Trophoblast cell (in vitro differentiated cells and primary cell): ENCODE measurements at regions not wholly inside any gene's neighbourhood (a gene's known extent, or its start where the extent isn't known, plus 50 kb on each side); places are given as distances from the start of the nearest gene placed in this dataset.

Experiments used
- DNase-seq, 2 donors: peaks; one replicate each; pipeline ENCODE4 v3.0.0-alpha.2; 2016
- H2AFZ ChIP-seq: 2 replicates; pipeline ENCODE4 v1.6.1; 2013; ENCODE audit warnings: low read length, moderate library complexity, mild to moderate bottlenecking; ENCODE audit not compliant: insufficient read depth, poor library complexity
- H2AK5ac ChIP-seq: 2 replicates; pipeline ENCODE4 v1.6.1; 2013; ENCODE audit warnings: mild to moderate bottlenecking, low read length
- H2BK120ac ChIP-seq: 2 replicates; pipeline ENCODE4 v1.6.1; 2013; ENCODE audit warnings: low read length, mild to moderate bottlenecking, moderate library complexity; ENCODE audit not compliant: insufficient read depth, poor library complexity
- H2BK12ac ChIP-seq: 2 replicates; pipeline ENCODE4 v1.6.1; 2013; ENCODE audit warnings: mild to moderate bottlenecking, low read length, moderate library complexity
- H2BK5ac ChIP-seq: 2 replicates; pipeline ENCODE4 v1.6.1; 2013; ENCODE audit warnings: low read length, low read depth, moderate library complexity, mild to moderate bottlenecking; ENCODE audit not compliant: poor library complexity
- H3K14ac ChIP-seq: 2 replicates; pipeline ENCODE4 v1.6.1; 2013; ENCODE audit warnings: mild to moderate bottlenecking, low read length
- H3K18ac ChIP-seq: 2 replicates; pipeline ENCODE4 v1.6.1; 2013; ENCODE audit warnings: mild to moderate bottlenecking, low read length
- H3K23ac ChIP-seq: 2 replicates; pipeline ENCODE4 v1.6.1; 2013; ENCODE audit warnings: low read length
- H3K27ac ChIP-seq: 2 replicates; pipeline ENCODE4 v1.5.1; 2013; ENCODE audit warnings: low read depth, mild to moderate bottlenecking, inconsistent platforms, low read length, moderate library complexity
- H3K27me3 ChIP-seq: 2 replicates; pipeline ENCODE4 v1.6.1; 2013; ENCODE audit warnings: inconsistent platforms, mild to moderate bottlenecking, low read length, moderate library complexity; ENCODE audit not compliant: insufficient read depth
- H3K36me3 ChIP-seq, 2 experiments: 1 replicate in 1 of 2; 2 replicates in 1 of 2; pipeline ENCODE4 v1.6.1; 2013; ENCODE audit warnings: low read length in 2 of 2, mild to moderate bottlenecking in 2 of 2, moderate library complexity in 1 of 2; ENCODE audit not compliant: insufficient read depth in 2 of 2, control insufficient read depth in 1 of 2
- H3K4ac ChIP-seq: 2 replicates; pipeline ENCODE4 v1.6.1; 2013; ENCODE audit warnings: low read depth, mild to moderate bottlenecking, low read length, moderate library complexity
- H3K4me1 ChIP-seq, 2 experiments: 1 replicate in 1 of 2; 2 replicates in 1 of 2; pipeline ENCODE4 v1.6.1; 2013; ENCODE audit warnings: low read length in 2 of 2, mild to moderate bottlenecking in 2 of 2, moderate library complexity in 1 of 2; ENCODE audit not compliant: insufficient read depth in 2 of 2, control insufficient read depth in 1 of 2
- H3K4me2 ChIP-seq: 2 replicates; pipeline ENCODE4 v1.6.1; 2013; ENCODE audit warnings: inconsistent platforms, mild to moderate bottlenecking, low read length, moderate library complexity
- H3K4me3 ChIP-seq: 2 replicates; pipeline ENCODE4 v1.5.1; 2013; ENCODE audit warnings: mild to moderate bottlenecking, low read depth, low read length, inconsistent platforms
- H3K79me1 ChIP-seq: one replicate; pipeline ENCODE4 v1.6.1; 2013; ENCODE audit warnings: low read length
- H3K79me2 ChIP-seq: 2 replicates; pipeline ENCODE4 v1.6.1; 2013; ENCODE audit warnings: low read length, mild to moderate bottlenecking; ENCODE audit not compliant: control insufficient read depth, insufficient read depth, poor library complexity
- H3K9ac ChIP-seq: 2 replicates; pipeline ENCODE4 v1.6.1; 2013; ENCODE audit warnings: mild to moderate bottlenecking, low read length
- H3K9me3 ChIP-seq: 2 replicates; pipeline ENCODE4 v1.6.1; 2013; ENCODE audit warnings: low read depth, mild to moderate bottlenecking, control low read depth, inconsistent platforms, low read length; ENCODE audit not compliant: insufficient read depth
- H4K12ac ChIP-seq: 2 replicates; pipeline ENCODE4 v1.6.1; 2013; ENCODE audit warnings: low read depth, mild to moderate bottlenecking, low read length, moderate library complexity
- H4K8ac ChIP-seq: 2 replicates; pipeline ENCODE4 v1.6.1; 2013; ENCODE audit warnings: low read depth, mild to moderate bottlenecking, low read length, moderate library complexity
- H4K91ac ChIP-seq: one replicate; pipeline ENCODE4 v1.6.1; 2013; ENCODE audit warnings: low read depth, mild to moderate bottlenecking, low read length, moderate library complexity
- WGBS: extraction: QIAGEN DNeasy Blood & Tissue Kit; methylation state at CpG from one replicate; pipeline ENCODE4 v1.1.7; 2013; ENCODE audit warnings: missing lambda C conversion rate; ENCODE audit not compliant: insufficient read length, insufficient coverage; ENCODE audit errors: extremely low coverage; 5-methylcytosine and 5-hydroxymethylcytosine counted together

DNA sequence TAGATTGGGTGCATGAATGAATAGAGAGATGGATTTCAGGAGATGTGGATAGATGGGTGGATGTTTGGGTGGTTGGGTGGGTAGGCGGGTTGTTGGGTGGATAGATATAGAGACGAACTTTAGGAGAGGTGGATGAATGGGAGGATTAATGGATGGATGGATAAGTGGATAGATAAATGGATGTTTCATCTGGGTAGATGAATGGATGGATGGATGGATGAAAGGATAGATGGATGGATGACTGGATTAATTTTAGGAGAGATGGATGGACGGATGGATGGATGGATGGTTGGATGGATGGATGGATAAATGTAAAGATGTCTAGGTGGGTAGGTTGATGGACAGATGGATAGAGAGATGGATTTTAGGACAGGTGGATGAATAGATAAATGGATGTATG, 511.3 kb downstream of the MIAT start:
- Histone ChIP-seq H3K27ac (no peak overlapping the region), H2AFZ (no peak overlapping the region), H3K36me3 (no peaks in the 10 kb centered on the region), H3K27me3 (no peaks in the 10 kb centered on the region), H3K79me1 (no peaks in the 10 kb centered on the region), H2BK5ac (no peak overlapping the region), H3K18ac (no peak overlapping the region), H3K9me3 (peaks cover 3% of the 10 kb centered on the region), H2BK12ac (no peak overlapping the region), H4K91ac (no peak overlapping the region), H3K4me3 (no peak overlapping the region), H2BK120ac (no peak overlapping the region), H3K9ac (no peak overlapping the region), H3K79me2 (no peaks in the 10 kb centered on the region), H3K4ac (no peak overlapping the region), H2AK5ac (no peak overlapping the region), H4K12ac (no peak overlapping the region), H3K23ac (no peak overlapping the region), H4K8ac (no peak overlapping the region), H3K4me1 (no peaks in the 10 kb centered on the region), H3K4me2 (no peak overlapping the region), H3K14ac (no peak overlapping the region)
- DNase-seq = no peak
- 100% methylated on average over 3 of the region's 3 CpGs for WGBS

DNA sequence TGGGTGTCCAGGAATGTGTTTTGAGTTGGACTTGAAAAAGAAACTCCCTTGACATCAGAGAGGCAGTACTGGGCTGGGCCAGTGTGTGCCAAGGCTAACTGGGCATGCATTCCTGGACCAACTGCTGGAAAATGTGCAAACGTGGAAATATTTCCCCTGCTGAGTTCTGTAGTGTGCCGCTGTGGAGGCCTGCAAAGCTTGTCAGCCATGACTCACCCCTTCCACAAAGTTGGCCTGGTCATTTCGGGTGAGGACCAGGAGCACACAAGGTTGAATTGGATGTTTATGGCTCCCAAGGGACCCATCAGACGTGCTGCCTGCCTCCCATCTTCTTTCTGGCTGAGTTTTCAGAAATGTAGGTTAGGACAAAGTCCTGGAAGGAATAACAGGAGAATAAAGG, 513.1 kb downstream of the MIAT start:
- no CpG with 5 or more reads among the region's 4 CpGs for WGBS
- DNase-seq = no peak

DNA sequence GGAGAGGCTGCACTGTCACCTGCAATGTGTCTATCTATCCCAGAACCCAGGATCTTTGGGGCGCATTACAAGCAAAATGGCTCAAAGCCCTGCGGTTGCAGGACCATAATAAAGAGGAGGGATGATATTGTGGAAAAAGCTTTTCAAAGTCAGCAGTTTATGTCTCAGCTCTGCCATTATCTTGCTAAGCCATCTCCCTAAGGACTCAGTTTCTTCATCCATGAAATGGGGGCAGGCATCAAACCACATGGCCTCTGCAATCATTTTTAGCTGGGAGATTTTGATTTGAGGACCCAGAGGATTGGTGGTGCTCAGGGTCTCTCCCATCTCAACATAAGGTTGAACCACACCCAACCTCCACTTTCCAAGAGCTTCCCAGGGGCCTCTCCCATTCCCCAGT, 513.8 kb downstream of the MIAT start:
- no peak overlapping the region for H3K4me3 ChIP-seq
- no CpG with 5 or more reads among the region's 2 CpGs for WGBS

More for the DNA sequence above, 513.1 kb downstream of the MIAT start:
- Histone ChIP-seq H3K9ac (peak overlapping the region; percentile 71), H3K9me3 (peaks cover 3% of the 10 kb centered on the region), H3K23ac (no peak overlapping the region), H4K12ac (no peak overlapping the region), H2BK5ac (no peak overlapping the region), H2BK12ac (no peak overlapping the region), H3K4me1 (peaks cover 0 to 2% of the 10 kb centered on the region in 2 experiments), H3K18ac (no peak overlapping the region), H3K14ac (no peak overlapping the region), H3K79me2 (no peaks in the 10 kb centered on the region), H4K91ac (no peak overlapping the region), H3K36me3 (no peaks in the 10 kb centered on the region), H2AK5ac (no peak overlapping the region), H2AFZ (no peak overlapping the region), H3K4me3 (no peak overlapping the region), H3K4me2 (no peak overlapping the region), H4K8ac (no peak overlapping the region), H3K79me1 (no peaks in the 10 kb centered on the region), H3K27ac (no peak overlapping the region), H2BK120ac (no peak overlapping the region), H3K27me3 (no peaks in the 10 kb centered on the region), H3K4ac (no peak overlapping the region)

DNA sequence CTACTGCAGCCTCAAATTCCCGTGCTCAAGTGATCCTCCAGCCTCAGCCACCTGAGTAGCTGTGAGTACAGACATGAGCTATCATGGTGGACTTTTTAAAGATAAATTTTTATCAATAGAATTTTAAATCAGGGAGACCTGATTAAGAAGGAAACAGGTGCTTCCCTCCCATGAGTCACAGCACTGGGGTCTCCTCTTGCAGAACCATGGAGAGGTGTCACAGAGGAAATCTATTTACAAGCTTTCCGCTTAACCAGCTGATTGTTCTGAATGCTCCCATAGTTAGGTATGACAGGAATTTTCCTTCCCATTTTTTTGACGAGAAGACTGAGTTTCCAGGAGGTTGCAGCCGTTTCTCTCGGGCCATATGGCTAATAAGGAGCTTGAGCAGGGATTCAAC, 516.1 kb downstream of the MIAT start:
- Histone ChIP-seq H2BK120ac (no peak overlapping the region), H2AFZ (no peak overlapping the region), H3K4me2 (no peak overlapping the region), H3K27ac (no peak overlapping the region), H3K4me3 (no peak overlapping the region), H3K4me1 (peaks cover 0 to 2% of the 10 kb centered on the region in 2 experiments), H3K4ac (no peak overlapping the region), H3K9me3 (no peaks in the 10 kb centered on the region), H3K79me1 (no peaks in the 10 kb centered on the region), H3K9ac (no peak overlapping the region), H3K14ac (no peak overlapping the region), H2BK5ac (no peak overlapping the region), H3K27me3 (no peaks in the 10 kb centered on the region), H3K18ac (no peak overlapping the region), H4K91ac (no peak overlapping the region), H2BK12ac (no peak overlapping the region), H3K79me2 (no peaks in the 10 kb centered on the region), H3K36me3 (no peaks in the 10 kb centered on the region), H4K12ac (no peak overlapping the region), H2AK5ac (no peak overlapping the region), H3K23ac (no peak overlapping the region), H4K8ac (no peak overlapping the region)
- WGBS = no CpG with 5 or more reads among the region's 5 CpGs
- DNase-seq = no peak

More for the DNA sequence above, 513.8 kb downstream of the MIAT start:
- Histone ChIP-seq H2AFZ (no peak overlapping the region), H3K23ac (no peak overlapping the region), H3K9ac (no peak overlapping the region), H3K9me3 (peaks cover 3% of the 10 kb centered on the region), H3K79me1 (no peaks in the 10 kb centered on the region), H2AK5ac (no peak overlapping the region), H3K27ac (no peak overlapping the region), H3K4ac (no peak overlapping the region), H3K18ac (no peak overlapping the region), H2BK12ac (no peak overlapping the region), H4K12ac (no peak overlapping the region), H3K27me3 (no peaks in the 10 kb centered on the region), H2BK120ac (no peak overlapping the region), H3K14ac (no peak overlapping the region), H3K4me1 (peaks cover 0 to 2% of the 10 kb centered on the region in 2 experiments), H3K4me2 (no peak overlapping the region), H4K91ac (no peak overlapping the region), H4K8ac (no peak overlapping the region), H3K79me2 (no peaks in the 10 kb centered on the region), H3K36me3 (no peaks in the 10 kb centered on the region), H2BK5ac (no peak overlapping the region)
- no peak for DNase-seq
